Lower lobe of right lung (tissue), 2 donors: ENCODE measurements at regions not wholly inside any gene's neighbourhood (a gene's known extent, or its start where the extent isn't known, plus 50 kb on each side); places are given as distances from the start of the nearest gene placed in this dataset.

Experiments used
- ATAC-seq, 2 donors: fragments of 200-7000 bp; cut with Tn5 transposase; one replicate each; pipeline ENCODE4 v1.9.1; 2020 to 2022; ENCODE audit warnings: mild to moderate bottlenecking in 2 of 2, moderate library complexity in 2 of 2
- DNase-seq: peaks from one replicate; pipeline ENCODE4 v3.0.0-alpha.2; 2020
- H3K27ac ChIP-seq: fragments of 200-600 bp; one replicate; pipeline ENCODE4 v1.8.0; 2022
- H3K27me3 ChIP-seq: fragments of 200-600 bp; one replicate; pipeline ENCODE4 v1.8.0; 2022; ENCODE audit warnings: low read depth
- H3K36me3 ChIP-seq: fragments of 200-600 bp; one replicate; pipeline ENCODE4 v1.8.0; 2022; ENCODE audit warnings: mild to moderate bottlenecking
- H3K4me1 ChIP-seq: fragments of 200-600 bp; one replicate; pipeline ENCODE4 v1.8.0; 2022
- H3K4me3 ChIP-seq: fragments of 200-600 bp; one replicate; pipeline ENCODE4 v1.8.0; 2022; ENCODE audit warnings: mild to moderate bottlenecking
- H3K9me3 ChIP-seq: fragments of 200-600 bp; one replicate; pipeline ENCODE4 v1.8.0; 2022
- CTCF ChIP-seq: fragments of 200-600 bp; IDR thresholded peaks from one replicate; pipeline ENCODE4 v1.8.0; 2022; ENCODE audit warnings: antibody characterized with exemption, mild to moderate bottlenecking
- intact Hi-C: fragments of 100-400 bp; cut with DNase I; formaldehyde crosslinking; loops from one replicate; pipeline ENCODE4 v1.11.0; 2022
- donor health status: DM: no; HTN: yes; CAD: no; lungs with severe emphysema.

GRCh38 chr15:87490666-87491065 lies 765.9 kb downstream of the NTRK3 start:
- Histone ChIP-seq H3K27me3 (no peaks in the 10 kb centered on the region), H3K9me3 (no peaks in the 10 kb centered on the region), H3K36me3 (no peaks in the 10 kb centered on the region), H3K4me1 (no peaks in the 10 kb centered on the region), H3K27ac (no peak overlapping the region), H3K4me3 (no peak overlapping the region)
- TF ChIP-seq CTCF: no peak
- ATAC-seq (no peak), DNase-seq (no peak)
- intact Hi-C loops: no loop called here

- Histone ChIP-seq H3K36me3 (no peaks in the 10 kb centered on the region), H3K4me1 (no peaks in the 10 kb centered on the region), H3K27me3 (no peaks in the 10 kb centered on the region), H3K9me3 (no peaks in the 10 kb centered on the region), H3K4me3 (no peak overlapping the region), H3K27ac (no peak overlapping the region)
- intact Hi-C loops: no loop called here
- DNase-seq (no peak), ATAC-seq (no peak)
- no peak for TF ChIP-seq CTCF
Measured at GRCh38 chr15:87489902-87490665, 766.5 kb downstream of the NTRK3 start.

- no peak for TF ChIP-seq CTCF
- ATAC-seq: no peak
Measured at GRCh38 chr15:87489456-87489855, 767.1 kb downstream of the NTRK3 start.

DNA sequence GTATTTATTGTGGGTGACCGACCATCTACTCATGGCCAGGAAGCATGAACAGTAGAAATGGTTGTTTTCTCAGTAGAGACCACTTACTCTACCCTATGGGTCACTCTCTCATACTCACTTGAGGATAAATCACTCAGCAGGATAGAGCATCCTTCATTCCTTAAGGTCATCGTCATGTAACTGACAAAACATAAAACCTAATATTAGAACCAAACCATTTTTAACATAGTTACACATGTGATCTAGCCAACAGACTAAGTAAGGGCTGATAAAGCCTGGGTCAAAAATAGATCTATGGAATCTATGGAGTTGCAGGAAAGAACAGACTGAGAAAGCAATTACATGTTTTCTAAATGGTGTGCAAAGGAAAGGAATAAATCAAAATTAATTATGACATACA lies 769.1 kb downstream of the NTRK3 start:
- Histone ChIP-seq H3K27ac (no peak overlapping the region), H3K36me3 (no peaks in the 10 kb centered on the region), H3K4me1 (no peaks in the 10 kb centered on the region), H3K27me3 (no peaks in the 10 kb centered on the region), H3K9me3 (no peaks in the 10 kb centered on the region), H3K4me3 (no peak overlapping the region)
- TF ChIP-seq CTCF: no peak
- intact Hi-C loops: no loop called here
- ATAC-seq: no peak
- DNase-seq: no peak

More at GRCh38 chr15:87489456-87489855, 767.1 kb downstream of the NTRK3 start:
- intact Hi-C loops: no loop called here
- Histone ChIP-seq H3K27ac (no peak overlapping the region), H3K36me3 (no peaks in the 10 kb centered on the region), H3K9me3 (no peaks in the 10 kb centered on the region), H3K27me3 (no peaks in the 10 kb centered on the region), H3K4me3 (no peak overlapping the region), H3K4me1 (no peaks in the 10 kb centered on the region)
- DNase-seq: no peak

DNA sequence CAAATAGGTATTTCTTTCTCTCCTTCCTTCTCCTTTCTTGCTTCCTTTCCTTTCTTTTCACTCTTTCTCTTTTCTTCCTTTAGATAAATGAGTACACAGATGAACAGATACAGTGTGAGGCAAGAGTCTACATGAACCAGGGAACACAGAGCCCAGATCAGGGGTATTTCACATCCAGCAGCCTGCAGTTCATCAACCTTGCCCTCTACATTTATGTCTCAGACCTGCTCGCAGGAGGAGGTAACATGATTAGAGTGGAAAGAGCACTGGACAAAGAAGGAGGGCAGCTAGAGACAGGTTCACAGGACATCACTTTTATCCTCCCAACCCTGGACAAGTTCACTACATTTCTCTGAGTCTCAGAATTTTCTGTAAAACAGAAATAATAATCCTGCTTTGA lies 773.1 kb downstream of the NTRK3 start:
- TF ChIP-seq CTCF: no peak
- H3K4me3 ChIP-seq: no peak overlapping the region
- H3K27ac ChIP-seq: no peak overlapping the region
- no peak for DNase-seq
- intact Hi-C loops: no loop called here
- no peaks in the 10 kb centered on the region for H3K27me3 ChIP-seq
- ATAC-seq: no peak
- no peaks in the 10 kb centered on the region for H3K9me3 ChIP-seq
- no peaks in the 10 kb centered on the region for H3K4me1 ChIP-seq
- no peaks in the 10 kb centered on the region for H3K36me3 ChIP-seq
